MM.1S (cell line): ENCODE measurements at regions not wholly inside any gene's neighbourhood (a gene's known extent, or its start where the extent isn't known, plus 50 kb on each side); places are given as distances from the start of the nearest gene placed in this dataset.

Source experiments
- DNase-seq: peaks from one replicate; pipeline ENCODE4 v3.0.0-alpha.2; 2015
- H2AFZ ChIP-seq: fragments of 300-600 bp; sonication (generic); 2 replicates; pipeline ENCODE4 v1.6.0; 2016; ENCODE audit warnings: antibody characterized with exemption, low read length
- H3F3A ChIP-seq: fragments of 300-600 bp; sonication (generic); 2 replicates; pipeline ENCODE4 v1.6.1; 2016; ENCODE audit warnings: mild to moderate bottlenecking, antibody characterized with exemption, low read length, moderate library complexity, mixed read lengths; ENCODE audit not compliant: insufficient read depth
- H3K27ac ChIP-seq: fragments of 300-600 bp; sonication (generic); 2 replicates; pipeline ENCODE4 v1.5.1; 2016; ENCODE audit warnings: mild to moderate bottlenecking, low read length
- H3K27me3 ChIP-seq: fragments of 300-600 bp; sonication (generic); replicated peaks from 2 replicates; pipeline ENCODE4 v1.6.0; 2016; ENCODE audit warnings: low read length; ENCODE audit not compliant: insufficient read depth
- H3K36me3 ChIP-seq: fragments of 300-600 bp; sonication (generic); replicated peaks from 2 replicates; pipeline ENCODE4 v1.6.1; 2016; ENCODE audit warnings: mild to moderate bottlenecking, low read length, mixed read lengths; ENCODE audit not compliant: insufficient read depth
- H3K4me1 ChIP-seq: fragments of 300-600 bp; sonication (generic); 2 replicates; pipeline ENCODE4 v1.6.1; 2016; ENCODE audit warnings: low read length, mixed read lengths
- H3K4me2 ChIP-seq: fragments of 300-600 bp; sonication (generic); 2 replicates; pipeline ENCODE4 v1.6.0; 2016; ENCODE audit warnings: low read depth, low read length
- H3K4me3 ChIP-seq: fragments of 300-600 bp; sonication (generic); 2 replicates; pipeline ENCODE4 v1.5.1; 2016; ENCODE audit warnings: low read length, mixed read lengths
- H3K79me2 ChIP-seq: fragments of 300-600 bp; sonication (generic); 2 replicates; pipeline ENCODE4 v1.6.1; 2016; ENCODE audit warnings: mixed run types, low read length, mixed read lengths
- H3K9ac ChIP-seq: fragments of 300-600 bp; sonication (generic); 2 replicates; pipeline ENCODE4 v1.6.1; 2016; ENCODE audit warnings: low read length, mixed read lengths
- H3K9me2 ChIP-seq: fragments of 300-600 bp; sonication (generic); replicated peaks from 2 replicates; pipeline ENCODE4 v1.6.1; 2016; ENCODE audit warnings: mild to moderate bottlenecking, low read length, mixed read lengths; ENCODE audit not compliant: insufficient read depth
- H3K9me3 ChIP-seq: fragments of 300-600 bp; sonication (generic); replicated peaks from 2 replicates; pipeline ENCODE4 v1.6.1; 2016; ENCODE audit warnings: mild to moderate bottlenecking, low read length, mixed read lengths; ENCODE audit not compliant: insufficient read depth
- H4K20me1 ChIP-seq: fragments of 300-600 bp; sonication (generic); 2 replicates; pipeline ENCODE4 v1.6.1; 2016; ENCODE audit warnings: mild to moderate bottlenecking, low read length, moderate library complexity, mixed read lengths; ENCODE audit not compliant: insufficient read depth
- EZH2 ChIP-seq: fragments of 300-600 bp; sonication (generic); optimal IDR thresholded peaks from 2 replicates; pipeline ENCODE3; 2017; ENCODE audit warnings: low read depth, mild to moderate bottlenecking, antibody characterized with exemption, low read length, mixed read lengths
- EZH2phosphoT487 ChIP-seq: fragments of 300-600 bp; sonication (generic); IDR thresholded peaks from 2 replicates; pipeline ENCODE4 v1.6.1; 2018; ENCODE audit warnings: antibody characterized with exemption, low read length
- TF ChIP-seq, protein P1 (sequence below): fragments of 300-600 bp; sonication (generic); IDR thresholded peaks from 2 replicates; pipeline ENCODE4 v1.5.1; 2016; ENCODE audit warnings: antibody characterized with exemption, low read length, mixed read lengths

DNA sequence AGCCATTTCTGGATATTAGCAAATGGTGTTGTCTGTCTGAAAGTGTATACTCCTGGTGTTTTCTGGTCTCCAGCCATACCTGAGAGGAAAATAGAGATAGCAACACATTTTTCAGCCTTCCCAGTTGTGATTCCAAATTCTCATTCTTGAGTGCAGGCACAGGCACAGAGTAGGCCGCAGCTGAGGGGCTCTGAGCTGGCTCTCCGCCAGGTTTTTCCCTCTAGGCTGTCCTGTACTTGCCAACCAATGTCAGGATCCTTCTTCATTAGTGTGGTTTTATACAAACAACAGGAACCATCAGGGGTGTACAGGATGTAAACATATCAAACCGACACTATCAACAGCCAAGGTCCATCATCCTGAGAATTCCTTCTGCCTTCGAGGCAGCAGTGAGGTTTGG, 1733.6 kb upstream of the CELF4 start:
- H3K27me3 ChIP-seq: no peaks in the 10 kb centered on the region
- H3K9ac ChIP-seq: no peak overlapping the region
- no peaks in the 10 kb centered on the region for H3K79me2 ChIP-seq
- no peak overlapping the region for H3K4me3 ChIP-seq
- no peak for DNase-seq
- no peaks in the 10 kb centered on the region for H3K4me1 ChIP-seq
- H3K27ac ChIP-seq: no peak overlapping the region
- H3K9me3 ChIP-seq: no peaks in the 10 kb centered on the region
- no peaks in the 10 kb centered on the region for H3K9me2 ChIP-seq
- H2AFZ ChIP-seq: no peak overlapping the region
- TF ChIP-seq EZH2phosphoT487 (no peak), EZH2 (no peak)
- TF ChIP-seq, protein P1, sequence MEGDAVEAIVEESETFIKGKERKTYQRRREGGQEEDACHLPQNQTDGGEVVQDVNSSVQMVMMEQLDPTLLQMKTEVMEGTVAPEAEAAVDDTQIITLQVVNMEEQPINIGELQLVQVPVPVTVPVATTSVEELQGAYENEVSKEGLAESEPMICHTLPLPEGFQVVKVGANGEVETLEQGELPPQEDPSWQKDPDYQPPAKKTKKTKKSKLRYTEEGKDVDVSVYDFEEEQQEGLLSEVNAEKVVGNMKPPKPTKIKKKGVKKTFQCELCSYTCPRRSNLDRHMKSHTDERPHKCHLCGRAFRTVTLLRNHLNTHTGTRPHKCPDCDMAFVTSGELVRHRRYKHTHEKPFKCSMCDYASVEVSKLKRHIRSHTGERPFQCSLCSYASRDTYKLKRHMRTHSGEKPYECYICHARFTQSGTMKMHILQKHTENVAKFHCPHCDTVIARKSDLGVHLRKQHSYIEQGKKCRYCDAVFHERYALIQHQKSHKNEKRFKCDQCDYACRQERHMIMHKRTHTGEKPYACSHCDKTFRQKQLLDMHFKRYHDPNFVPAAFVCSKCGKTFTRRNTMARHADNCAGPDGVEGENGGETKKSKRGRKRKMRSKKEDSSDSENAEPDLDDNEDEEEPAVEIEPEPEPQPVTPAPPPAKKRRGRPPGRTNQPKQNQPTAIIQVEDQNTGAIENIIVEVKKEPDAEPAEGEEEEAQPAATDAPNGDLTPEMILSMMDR: no peak
- H3K4me2 ChIP-seq: no peak overlapping the region
- H4K20me1 ChIP-seq: no peaks in the 10 kb centered on the region
- H3F3A ChIP-seq: no peaks in the 10 kb centered on the region
- no peaks in the 10 kb centered on the region for H3K36me3 ChIP-seq

DNA sequence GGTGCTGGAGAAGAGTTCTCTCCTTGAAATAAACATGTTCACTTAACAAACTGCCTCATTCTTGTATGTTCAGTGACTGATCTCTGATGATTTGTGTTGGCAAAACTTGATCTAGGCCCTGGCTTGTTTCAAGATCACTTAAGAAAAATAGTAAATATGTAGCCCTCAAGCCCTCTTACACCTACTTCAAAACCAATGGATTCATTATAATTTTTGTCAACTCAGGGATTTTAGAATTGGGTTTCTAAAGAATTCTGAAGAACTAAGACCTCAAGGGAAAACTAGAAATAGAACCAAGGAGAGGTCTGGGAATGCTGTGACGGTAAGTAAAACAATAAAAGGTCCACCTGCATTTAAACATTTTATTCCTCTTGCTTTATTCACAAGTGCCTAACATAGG, 1731.6 kb upstream of the CELF4 start:
- no peaks in the 10 kb centered on the region for H4K20me1 ChIP-seq
- no peak overlapping the region for H3K9ac ChIP-seq
- no peaks in the 10 kb centered on the region for H3K27me3 ChIP-seq
- DNase-seq: no peak
- H3K9me3 ChIP-seq: no peaks in the 10 kb centered on the region
- no peaks in the 10 kb centered on the region for H3K9me2 ChIP-seq
- no peaks in the 10 kb centered on the region for H3F3A ChIP-seq
- no peak overlapping the region for H3K27ac ChIP-seq
- no peak overlapping the region for H2AFZ ChIP-seq
- no peaks in the 10 kb centered on the region for H3K36me3 ChIP-seq
- H3K79me2 ChIP-seq: no peaks in the 10 kb centered on the region
- no peaks in the 10 kb centered on the region for H3K4me1 ChIP-seq
- no peak overlapping the region for H3K4me2 ChIP-seq
- TF ChIP-seq EZH2phosphoT487 (no peak), EZH2 (no peak)
- TF ChIP-seq, protein P1: no peak
- H3K4me3 ChIP-seq: no peak overlapping the region

DNA sequence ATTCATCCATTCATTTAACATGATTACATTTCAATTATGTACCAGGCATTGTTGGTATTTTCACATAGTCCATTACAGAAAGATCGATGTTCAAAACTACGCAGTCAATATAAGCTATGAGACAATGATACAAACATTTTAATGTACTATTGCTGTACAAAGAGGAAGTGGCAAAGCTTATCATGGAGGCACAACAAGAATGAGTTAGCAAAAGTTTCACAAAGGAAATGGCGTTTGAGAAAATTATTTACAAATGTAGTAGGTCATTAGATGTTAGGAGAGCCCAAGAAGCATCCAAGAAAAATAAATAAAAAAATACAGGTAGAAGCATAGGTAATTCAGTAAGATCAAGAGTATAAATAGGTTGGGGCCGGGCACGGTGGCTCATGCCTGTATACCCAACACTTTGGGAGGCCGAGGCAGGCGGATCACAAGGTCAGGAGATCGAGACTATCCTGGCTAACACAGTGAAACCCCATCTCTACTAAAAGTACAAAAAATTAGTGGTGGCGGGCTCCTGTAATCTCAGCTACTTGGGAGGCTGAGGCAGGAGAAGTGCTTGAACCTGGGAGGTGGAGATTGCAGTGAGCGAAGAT, 1730.8 kb upstream of the CELF4 start:
- no peak overlapping the region for H3K4me2 ChIP-seq
- H3K79me2 ChIP-seq: no peaks in the 10 kb centered on the region
- no peaks in the 10 kb centered on the region for H3K9me3 ChIP-seq
- H3K27ac ChIP-seq: no peak overlapping the region
- no peak overlapping the region for H3K9ac ChIP-seq
- no peaks in the 10 kb centered on the region for H3K27me3 ChIP-seq
- no peaks in the 10 kb centered on the region for H3K4me1 ChIP-seq
- H4K20me1 ChIP-seq: no peaks in the 10 kb centered on the region
- TF ChIP-seq EZH2 (no peak), EZH2phosphoT487 (no peak)
- TF ChIP-seq, protein P1: no peak
- H3F3A ChIP-seq: no peaks in the 10 kb centered on the region
- H3K9me2 ChIP-seq: no peaks in the 10 kb centered on the region
- no peak for DNase-seq
- no peaks in the 10 kb centered on the region for H3K36me3 ChIP-seq
- H3K4me3 ChIP-seq: no peak overlapping the region
- H2AFZ ChIP-seq: no peak overlapping the region
